Body of pancreas (tissue), 4 donors: ENCODE measurements at regions not wholly inside any gene's neighbourhood (a gene's known extent, or its start where the extent isn't known, plus 50 kb on each side); places are given as distances from the start of the nearest gene placed in this dataset.

Source experiments
- ATAC-seq: fragments of 150-250 bp; one replicate; pipeline ENCODE4 v1.9.1; 2016
- DNase-seq, 4 donors: peaks; one replicate each; pipeline ENCODE4 v3.0.0-alpha.2; 2019
- H3K27ac ChIP-seq, 4 donors: fragments of 200-600 bp; sonication (generic); 1 replicate in 3 of 4; 2 replicates in 1 of 4; pipeline versions ENCODE4 v1.5.1 to v1.6.1; 2016 to 2019; ENCODE audit warnings: mild to moderate bottlenecking in 1 of 4, mixed read lengths in 1 of 4, moderate library complexity in 1 of 4
- H3K27me3 ChIP-seq, 2 donors: fragments of 200-600 bp; sonication (generic); one replicate each; pipeline ENCODE4 v1.6.0; 2016; ENCODE audit warnings: mild to moderate bottlenecking in 1 of 2
- H3K36me3 ChIP-seq, 2 donors: fragments of 200-600 bp; sonication (generic); replicated peaks in 1 of 2; 2 replicates each; pipeline ENCODE4 v1.5.1; 2016; ENCODE audit warnings: low read depth in 2 of 2; ENCODE audit not compliant: insufficient read depth in 1 of 2
- H3K4me1 ChIP-seq: fragments of 200-600 bp; sonication (generic); one replicate; pipeline ENCODE4 v1.6.0; 2016
- H3K4me3 ChIP-seq, 2 donors: fragments of 200-600 bp; sonication (generic); 1 replicate in 1 of 2; 2 replicates in 1 of 2; pipeline ENCODE4 v1.5.1; 2016 to 2019
- H3K9me3 ChIP-seq, 3 donors: fragments of 200-600 bp; sonication (generic); 1 replicate in 2 of 3; 2 replicates in 1 of 3; pipeline ENCODE4 v1.5.1; 2016
- CTCF ChIP-seq, 7 experiments: fragments of 450-650 bp in 4 of 7; fragments of 200-600 bp in 3 of 7; sonication (generic) in 3 of 7; IDR thresholded peaks; one replicate each; pipeline ENCODE4 v1.5.1; 2016 to 2019; ENCODE audit warnings: antibody characterized with exemption in 7 of 7
- POLR2A ChIP-seq, 3 donors: fragments of 450-650 bp; IDR thresholded peaks; one replicate each; pipeline ENCODE4 v1.6.1; 2016; ENCODE audit warnings: antibody characterized with exemption in 3 of 3, mild to moderate bottlenecking in 2 of 3
- WGBS, 2 donors: methylation state at CpG; one replicate each; pipeline ENCODE4 v1.1.5; 2017; 5-methylcytosine and 5-hydroxymethylcytosine counted together
- intact Hi-C: fragments of 100-400 bp; cut with DNase I; formaldehyde crosslinking; loops from one replicate; pipeline ENCODE4 v1.15.1; 2023

- 35 to 51% methylated on average over 2 of the region's 2 CpGs for WGBS, 2 donors
- intact Hi-C loops = no loop called here
Measured at GRCh38 chr3:147799601-147800000, 390.4 kb downstream of the ZIC1 start.

GRCh38 chr3:147807776-147808175 lies 398.6 kb downstream of the ZIC1 start:
- Histone ChIP-seq H3K27me3 (no peaks in the 10 kb centered on the region), H3K4me1 (no peaks in the 10 kb centered on the region), H3K36me3 (no peaks in the 10 kb centered on the region), H3K27ac (no peak overlapping the region), H3K9me3 (no peaks in the 10 kb centered on the region), H3K4me3 (no peak overlapping the region)
- DNase-seq (no peak), ATAC-seq (no peak)
- TF ChIP-seq CTCF (IDR thresholded peaks at IDR 0.05) (no peak), POLR2A (IDR thresholded peaks at IDR 0.05) (no peak)
- intact Hi-C loops = no loop called here
- WGBS, 2 donors = 67 to 82% methylated on average over 1 of the region's 1 CpG

More at GRCh38 chr3:147799601-147800000, 390.4 kb downstream of the ZIC1 start:
- no peak overlapping the region for H3K4me3 ChIP-seq
- ATAC-seq (no peak), DNase-seq (no peak)
- no peaks in the 10 kb centered on the region for H3K9me3 ChIP-seq
- H3K27ac ChIP-seq = no peak overlapping the region
- H3K27me3 ChIP-seq = no peaks in the 10 kb centered on the region
- no peaks in the 10 kb centered on the region for H3K4me1 ChIP-seq
- H3K36me3 ChIP-seq = no peaks in the 10 kb centered on the region
- no peak for TF ChIP-seq POLR2A (IDR thresholded peaks at IDR 0.05)
- no peak for TF ChIP-seq CTCF (IDR thresholded peaks at IDR 0.05)

- WGBS, 2 donors = 66 to 76% methylated on average over 1 of the region's 1 CpG
Measured at GRCh38 chr3:147809206-147809605, 400.0 kb downstream of the ZIC1 start.

GRCh38 chr3:147812186-147812911 lies 403.2 kb downstream of the ZIC1 start:
- intact Hi-C loops = no loop called here
- H3K9me3 ChIP-seq = no peaks in the 10 kb centered on the region
- no peaks in the 10 kb centered on the region for H3K36me3 ChIP-seq
- no peak for TF ChIP-seq POLR2A (IDR thresholded peaks at IDR 0.05)
- no peak for ATAC-seq
- H3K27me3 ChIP-seq = no peaks in the 10 kb centered on the region
- H3K4me3 ChIP-seq = no peak overlapping the region
- 69 to 70% methylated on average over 4 of the region's 4 CpGs for WGBS, 2 donors
- no peak overlapping the region for H3K27ac ChIP-seq
- no peak for DNase-seq
- H3K4me1 ChIP-seq = no peaks in the 10 kb centered on the region

More at GRCh38 chr3:147809206-147809605, 400.0 kb downstream of the ZIC1 start:
- intact Hi-C loops = no loop called here
- H3K27me3 ChIP-seq = no peaks in the 10 kb centered on the region
- no peaks in the 10 kb centered on the region for H3K4me1 ChIP-seq
- no peak overlapping the region for H3K27ac ChIP-seq
- H3K36me3 ChIP-seq = no peaks in the 10 kb centered on the region
- no peaks in the 10 kb centered on the region for H3K9me3 ChIP-seq
- H3K4me3 ChIP-seq = no peak overlapping the region
- TF ChIP-seq POLR2A (IDR thresholded peaks at IDR 0.05) (no peak), CTCF (IDR thresholded peaks at IDR 0.05) (no peak)
- DNase-seq (no peak), ATAC-seq (no peak)

GRCh38 chr3:147813256-147813655 lies 404.1 kb downstream of the ZIC1 start:
- ATAC-seq = no peak
- no peaks in the 10 kb centered on the region for H3K36me3 ChIP-seq

More at GRCh38 chr3:147813256-147813655, 404.1 kb downstream of the ZIC1 start:
- Histone ChIP-seq H3K27ac (no peak overlapping the region), H3K4me3 (no peak overlapping the region), H3K4me1 (no peaks in the 10 kb centered on the region), H3K9me3 (no peaks in the 10 kb centered on the region), H3K27me3 (no peaks in the 10 kb centered on the region)
- TF ChIP-seq CTCF (IDR thresholded peaks at IDR 0.05) (no peak), POLR2A (IDR thresholded peaks at IDR 0.05) (no peak)
- intact Hi-C loops = no loop called here
- DNase-seq = no peak
- 50 to 55% methylated on average over 4 of the region's 4 CpGs for WGBS, 2 donors
